ENCODE measurements at regions not wholly inside any gene's neighbourhood (a gene's known extent, or its start where the extent isn't known, plus 50 kb on each side); places are given as distances from the start of the nearest gene placed in this dataset.

DNA sequence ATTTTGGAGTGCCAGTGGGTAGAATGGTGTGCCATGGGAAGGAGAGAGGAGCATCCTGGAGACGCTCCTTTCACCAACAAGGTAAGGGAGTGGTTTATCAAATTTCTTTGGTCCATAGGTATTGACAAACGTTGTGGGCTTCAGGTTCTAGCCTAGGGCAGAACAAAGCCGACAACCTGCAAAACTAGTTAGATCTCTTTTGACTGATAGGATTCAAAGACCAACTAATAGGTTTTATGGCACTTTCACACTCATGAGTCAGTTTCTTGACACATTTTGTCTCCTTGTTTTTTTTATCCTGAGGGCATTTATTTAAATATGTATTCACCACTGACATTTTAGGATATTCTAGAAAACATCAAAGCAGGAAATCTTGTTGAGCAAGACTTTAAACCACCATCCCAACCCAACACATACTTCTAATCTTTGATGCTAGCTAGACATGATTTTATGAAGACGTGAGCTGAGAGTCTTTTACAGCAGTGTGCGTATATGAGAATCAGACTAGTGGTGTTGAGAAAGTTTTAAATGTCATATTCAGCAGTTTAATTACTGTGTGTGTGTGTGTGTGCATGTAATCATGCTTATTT lies 370.4 kb upstream of the HSF2 start:
- no peak for TF ChIP-seq POLR2A (IDR thresholded peaks at IDR 0.05)
- TF ChIP-seq, protein P1, sequence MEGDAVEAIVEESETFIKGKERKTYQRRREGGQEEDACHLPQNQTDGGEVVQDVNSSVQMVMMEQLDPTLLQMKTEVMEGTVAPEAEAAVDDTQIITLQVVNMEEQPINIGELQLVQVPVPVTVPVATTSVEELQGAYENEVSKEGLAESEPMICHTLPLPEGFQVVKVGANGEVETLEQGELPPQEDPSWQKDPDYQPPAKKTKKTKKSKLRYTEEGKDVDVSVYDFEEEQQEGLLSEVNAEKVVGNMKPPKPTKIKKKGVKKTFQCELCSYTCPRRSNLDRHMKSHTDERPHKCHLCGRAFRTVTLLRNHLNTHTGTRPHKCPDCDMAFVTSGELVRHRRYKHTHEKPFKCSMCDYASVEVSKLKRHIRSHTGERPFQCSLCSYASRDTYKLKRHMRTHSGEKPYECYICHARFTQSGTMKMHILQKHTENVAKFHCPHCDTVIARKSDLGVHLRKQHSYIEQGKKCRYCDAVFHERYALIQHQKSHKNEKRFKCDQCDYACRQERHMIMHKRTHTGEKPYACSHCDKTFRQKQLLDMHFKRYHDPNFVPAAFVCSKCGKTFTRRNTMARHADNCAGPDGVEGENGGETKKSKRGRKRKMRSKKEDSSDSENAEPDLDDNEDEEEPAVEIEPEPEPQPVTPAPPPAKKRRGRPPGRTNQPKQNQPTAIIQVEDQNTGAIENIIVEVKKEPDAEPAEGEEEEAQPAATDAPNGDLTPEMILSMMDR (IDR thresholded peaks at IDR 0.05): no peak
- TF ChIP-seq EP300 (IDR thresholded peaks at IDR 0.05): no peak

Measured in tibial nerve (tissue), 4 donors.